Neutrophil (primary cell): ENCODE measurements at regions not wholly inside any gene's neighbourhood (a gene's known extent, or its start where the extent isn't known, plus 50 kb on each side); places are given as distances from the start of the nearest gene placed in this dataset.
"Not testable (repeated sequence)": the region's sequence is repeated elsewhere in the genome, so short reads cannot be mapped to it uniquely, and the experiment has no call there.

ENCODE experiments used
- H3K27ac ChIP-seq: fragments of 200-600 bp; sonication (generic); 2 replicates; pipeline ENCODE4 v1.5.1; 2016; ENCODE audit warnings: mild to moderate bottlenecking, moderate library complexity
- H3K27me3 ChIP-seq: fragments of 200-600 bp; sonication (generic); 2 replicates; pipeline ENCODE4 v1.6.0; 2016; ENCODE audit warnings: mild to moderate bottlenecking
- H3K36me3 ChIP-seq: fragments of 200-600 bp; sonication (generic); 2 replicates; pipeline ENCODE4 v1.5.1; 2017
- H3K4me1 ChIP-seq, 2 experiments: fragments of 200-600 bp in 1 of 2; sonication (generic) in 1 of 2; 1 replicate in 1 of 2; 2 replicates in 1 of 2; pipeline versions ENCODE4 v1.5.1 to v1.6.1; 2013 to 2016; ENCODE audit warnings: low read depth in 1 of 2, low read length in 1 of 2, mild to moderate bottlenecking in 1 of 2, moderate library complexity in 1 of 2; ENCODE audit not compliant: control insufficient read depth in 1 of 2, insufficient read depth in 1 of 2
- H3K4me3 ChIP-seq, 2 experiments: fragments of 200-600 bp in 1 of 2; sonication (generic) in 1 of 2; 1 replicate in 1 of 2; 2 replicates in 1 of 2; pipeline ENCODE4 v1.5.1; 2013 to 2016; ENCODE audit warnings: low read depth in 1 of 2, low read length in 1 of 2, mild to moderate bottlenecking in 1 of 2, moderate library complexity in 1 of 2
- H3K9me3 ChIP-seq: fragments of 200-600 bp; sonication (generic); 2 replicates; pipeline ENCODE4 v1.5.1; 2016
- CTCF ChIP-seq: fragments of 200-600 bp; sonication (generic); IDR thresholded peaks from 2 replicates; pipeline ENCODE4 v1.5.1; 2016; ENCODE audit warnings: antibody characterized with exemption

DNA sequence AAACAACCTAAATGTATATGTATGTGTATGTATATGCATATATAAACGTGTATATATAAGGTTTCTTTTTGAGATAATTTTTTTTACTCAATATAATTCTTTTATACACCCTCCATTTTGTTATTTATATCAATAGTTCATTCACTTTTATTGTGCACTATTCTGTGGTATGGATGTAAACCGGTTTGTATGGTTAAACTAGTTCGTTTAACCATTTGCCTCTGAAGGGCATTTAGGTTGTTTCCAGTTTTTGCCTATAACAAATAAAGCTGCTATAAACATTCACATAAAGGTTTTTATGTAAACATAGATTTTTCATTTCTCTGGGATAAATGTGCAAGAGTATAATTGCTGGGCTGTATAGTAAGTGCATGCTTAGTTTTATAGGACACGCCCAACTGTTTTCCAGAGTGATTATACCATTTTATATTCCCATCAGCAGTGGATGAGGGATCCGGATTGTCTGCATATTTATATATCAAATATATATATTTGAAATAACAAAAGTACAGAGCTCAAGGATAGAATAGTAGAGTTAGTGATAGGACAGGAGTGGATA, 380.3 kb downstream of the TSHZ3 start:
- Histone ChIP-seq H3K9me3 (no peaks in the 10 kb centered on the region), H3K36me3 (no peaks in the 10 kb centered on the region), H3K27ac (no peak overlapping the region), H3K4me3 (no peak overlapping the region), H3K4me1 (no peaks in the 10 kb centered on the region), H3K27me3 (no peaks in the 10 kb centered on the region)
- TF ChIP-seq CTCF = no peak

- no peaks in the 10 kb centered on the region for H3K9me3 ChIP-seq
- no peaks in the 10 kb centered on the region for H3K27me3 ChIP-seq
- H3K36me3 ChIP-seq = no peaks in the 10 kb centered on the region
- no peak overlapping the region for H3K27ac ChIP-seq
- no peaks in the 10 kb centered on the region for H3K4me1 ChIP-seq
- no peak overlapping the region for H3K4me3 ChIP-seq
- no peak for TF ChIP-seq CTCF
These were observed 381.0 kb downstream of the TSHZ3 start for GRCh38 chr19:30968210-30968609.

DNA sequence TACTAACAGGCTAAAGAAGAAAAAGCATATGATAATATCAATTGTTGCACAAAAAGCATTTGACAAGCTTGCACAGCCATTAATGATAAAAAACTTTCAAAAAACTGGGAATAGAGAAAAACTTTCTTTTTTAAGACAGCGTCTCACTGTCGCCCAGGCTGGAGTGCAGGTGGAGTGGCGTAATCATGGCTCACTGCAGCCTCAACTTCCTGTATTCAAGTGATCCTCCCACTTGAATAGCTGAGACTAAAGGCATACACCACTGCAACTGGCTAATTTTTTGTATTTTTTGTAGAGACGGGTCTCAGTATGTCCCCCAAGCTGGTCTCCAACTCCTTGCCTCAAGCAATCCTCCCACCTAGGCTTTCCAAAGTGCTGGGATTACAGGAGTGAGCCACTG, 382.8 kb downstream of the TSHZ3 start:
- no peaks in the 10 kb centered on the region for H3K36me3 ChIP-seq
- no peak overlapping the region for H3K4me3 ChIP-seq
- no peak for TF ChIP-seq CTCF
- no peaks in the 10 kb centered on the region for H3K27me3 ChIP-seq
- no peaks in the 10 kb centered on the region for H3K9me3 ChIP-seq
- H3K4me1 ChIP-seq = no peaks in the 10 kb centered on the region
- no peak overlapping the region for H3K27ac ChIP-seq

GRCh38 chr19:30959011-30959410, 390.2 kb downstream of the TSHZ3 start:
- Histone ChIP-seq H3K27me3 (no peaks in the 10 kb centered on the region), H3K36me3 (no peaks in the 10 kb centered on the region), H3K9me3 (no peaks in the 10 kb centered on the region), H3K4me1 (no peaks in the 10 kb centered on the region), H3K27ac (no peak overlapping the region), H3K4me3 (no peak overlapping the region)
- no peak for TF ChIP-seq CTCF

DNA sequence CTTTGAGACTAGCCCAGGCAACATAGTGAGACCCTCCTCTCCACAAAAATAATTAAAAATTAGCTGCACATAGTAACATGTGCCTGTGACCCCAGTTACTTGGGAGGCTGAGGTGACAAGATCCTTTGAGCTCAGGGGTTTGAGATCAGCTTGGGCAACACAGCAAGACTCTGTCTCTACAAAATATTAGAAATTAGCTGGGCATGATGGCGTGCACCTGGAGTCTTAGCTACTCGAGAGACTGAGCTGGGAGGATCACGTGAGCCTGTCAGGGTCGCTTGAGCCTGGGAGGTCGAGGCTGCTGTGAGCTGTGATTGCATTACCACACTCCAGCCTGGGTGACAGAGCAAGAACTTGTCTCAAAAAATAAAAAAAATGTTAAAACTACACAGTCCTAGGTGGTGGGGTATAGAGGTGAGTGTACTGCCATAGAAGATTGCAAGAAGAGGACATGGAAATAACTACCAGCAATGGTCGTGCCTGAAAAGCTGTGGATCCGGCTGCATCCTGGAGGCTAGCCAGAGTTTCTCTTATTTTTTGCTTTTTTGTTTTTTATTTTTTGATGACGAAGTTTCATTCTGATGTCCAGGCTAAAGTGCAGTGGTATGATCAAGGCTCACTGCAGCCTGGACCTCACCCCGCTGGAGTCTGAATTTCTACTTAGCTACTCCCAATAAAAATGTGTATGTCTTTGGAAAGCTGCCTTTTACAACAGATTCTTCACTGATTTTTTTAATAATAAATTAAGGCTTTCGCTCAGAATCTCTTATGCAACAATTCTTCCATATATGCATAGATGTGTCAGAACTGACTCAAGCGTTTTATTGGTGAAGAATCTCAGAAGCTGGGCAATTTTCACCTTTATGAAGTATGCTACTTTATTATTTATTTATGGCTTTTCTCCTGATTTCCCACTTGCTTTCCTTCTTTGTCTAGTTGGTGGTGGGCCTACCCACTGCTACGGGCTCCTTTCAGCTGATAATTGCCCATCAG, 393.8 kb downstream of the TSHZ3 start:
- Histone ChIP-seq H3K4me1 (no peaks in the 10 kb centered on the region), H3K9me3 (no peaks in the 10 kb centered on the region), H3K4me3 (no peak overlapping the region), H3K36me3 (no peaks in the 10 kb centered on the region), H3K27ac (no peak overlapping the region), H3K27me3 (peaks cover 4% of the 10 kb centered on the region)
- TF ChIP-seq CTCF = no peak

DNA sequence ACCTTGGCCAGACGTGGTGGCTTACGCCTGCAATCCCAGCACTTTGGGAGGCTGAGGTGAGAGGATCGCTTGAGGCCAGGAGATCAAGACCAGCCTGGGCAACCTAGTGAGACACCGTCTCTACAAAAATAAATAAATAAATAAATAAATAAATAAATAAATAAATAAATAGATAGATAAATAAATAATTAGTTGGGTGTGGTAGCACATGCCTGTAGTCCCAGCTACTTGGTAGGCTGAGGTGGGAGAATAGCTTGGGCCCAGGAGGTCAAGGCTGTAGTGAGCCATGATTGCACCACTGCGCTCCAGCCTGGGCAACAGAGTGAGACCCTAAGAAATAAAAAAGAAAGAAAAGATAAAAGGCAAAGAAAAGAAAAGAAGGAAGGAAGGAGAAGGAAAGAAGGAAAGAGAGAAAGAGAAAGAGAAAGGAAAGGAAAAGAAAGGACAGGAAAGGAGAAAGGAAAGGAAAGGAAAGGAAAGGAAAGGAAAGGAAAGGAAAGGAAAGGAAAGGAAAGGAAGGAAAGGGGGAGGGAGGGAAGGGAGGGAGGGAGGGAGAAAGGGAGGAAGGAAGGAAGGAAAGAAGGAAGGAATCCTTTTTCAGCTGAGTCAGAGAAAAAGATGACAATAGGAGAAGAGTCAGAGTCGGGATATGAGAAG, 404.8 kb downstream of the TSHZ3 start:
- H3K9me3 ChIP-seq, H3K4me1 ChIP-seq, H3K27ac ChIP-seq, H3K36me3 ChIP-seq, H3K4me3 ChIP-seq, H3K27me3 ChIP-seq: not testable (repeated sequence)
